GM19043 (cell line): ENCODE measurements at regions not wholly inside any gene's neighbourhood (a gene's known extent, or its start where the extent isn't known, plus 50 kb on each side); places are given as distances from the start of the nearest gene placed in this dataset.

Source experiments
- ATAC-seq: cut with Tn5 transposase; IDR thresholded peaks from one replicate; pipeline ENCODE4 v1.9.1; 2021; ENCODE audit warnings: low read depth; ENCODE audit not compliant: unreplicated experiment

DNA sequence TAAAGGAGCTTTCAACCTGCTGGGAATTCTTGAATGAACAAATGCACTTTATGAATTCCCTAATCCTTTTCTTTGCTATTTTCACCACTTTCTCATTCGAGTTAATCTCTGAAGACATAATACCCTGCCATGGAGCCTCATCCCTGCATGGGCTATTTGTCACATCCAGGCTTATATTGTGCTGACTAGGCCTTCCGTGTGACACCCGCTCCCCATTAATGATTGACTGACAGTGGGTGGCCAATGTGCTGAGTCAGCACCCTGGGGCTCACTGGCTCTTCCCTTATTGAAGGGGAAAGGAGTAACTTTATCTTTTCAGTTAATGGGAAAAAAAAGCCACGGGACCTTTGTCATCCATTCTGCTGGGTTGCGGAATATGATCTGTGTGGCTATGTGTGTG is 1024.8 kb upstream of the EEF2KMT start:
- no peak for ATAC-seq

GRCh38 chr16:6114691-6115090 is 1017.1 kb upstream of the EEF2KMT start:
- ATAC-seq = no peak

DNA sequence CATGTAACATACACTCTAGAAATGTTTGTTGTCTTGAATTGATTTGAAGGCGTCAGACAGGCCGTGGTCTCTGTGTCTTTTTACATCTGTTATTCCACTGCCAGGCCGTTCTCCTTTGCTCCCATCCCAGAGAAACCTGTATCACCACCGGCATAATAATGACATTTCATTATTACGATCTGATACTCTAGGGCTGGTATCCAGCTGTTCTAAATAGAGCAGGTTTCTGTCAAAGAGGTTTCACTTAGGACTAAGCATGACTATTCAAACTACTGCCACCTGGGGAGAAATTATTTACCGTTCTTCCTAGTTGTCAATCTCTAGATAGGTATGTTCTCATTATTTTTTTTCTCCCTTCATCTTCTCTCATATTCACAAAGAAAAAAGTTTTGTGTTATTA is 1016.2 kb upstream of the EEF2KMT start:
- no peak for ATAC-seq

DNA sequence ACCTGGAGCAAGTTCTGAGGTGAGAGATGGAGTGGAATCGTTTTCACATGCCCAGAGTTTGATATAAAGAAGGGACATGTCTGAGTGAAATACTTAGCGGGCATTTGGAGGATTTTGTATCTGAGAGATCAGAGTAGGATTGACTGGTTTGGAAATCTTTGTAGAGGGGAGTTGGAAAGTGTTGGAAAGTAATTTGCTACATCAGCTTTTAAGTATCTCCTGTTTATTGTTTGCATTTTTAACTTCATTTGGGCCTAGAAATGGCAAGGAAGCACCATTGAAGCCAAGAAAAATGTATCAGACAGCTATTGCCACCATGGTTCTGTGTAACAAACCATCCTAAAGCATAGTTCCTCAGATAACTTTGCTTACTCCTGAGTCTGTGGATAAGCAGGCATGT is 1015.1 kb upstream of the EEF2KMT start:
- ATAC-seq = no peak

- no peak for ATAC-seq
Measured at GRCh38 chr16:6111390-6111789, 1013.8 kb upstream of the EEF2KMT start.

- ATAC-seq = no peak
Measured at GRCh38 chr16:6110346-6110745, 1012.8 kb upstream of the EEF2KMT start.

GRCh38 chr16:6106061-6106460 is 1008.5 kb upstream of the EEF2KMT start:
- no peak for ATAC-seq

DNA sequence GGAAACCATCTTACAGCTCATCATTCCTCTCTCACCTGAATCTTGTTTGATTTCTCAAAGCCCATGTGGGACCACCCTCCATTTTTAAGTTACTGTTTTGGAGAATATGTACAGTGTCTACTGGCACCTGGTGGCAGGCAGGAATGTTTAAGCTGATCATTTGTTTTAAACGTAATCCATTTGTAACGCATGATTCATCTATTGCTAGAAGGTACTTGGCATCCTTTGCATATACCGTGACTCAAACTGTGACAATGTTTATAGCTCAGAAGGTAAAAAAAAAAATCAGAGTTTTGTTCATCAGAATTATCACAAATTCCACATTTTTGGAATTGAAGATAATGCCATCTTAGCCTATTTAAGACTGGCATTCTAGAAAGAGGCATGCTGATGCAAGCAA is 1007.5 kb upstream of the EEF2KMT start:
- ATAC-seq = no peak

DNA sequence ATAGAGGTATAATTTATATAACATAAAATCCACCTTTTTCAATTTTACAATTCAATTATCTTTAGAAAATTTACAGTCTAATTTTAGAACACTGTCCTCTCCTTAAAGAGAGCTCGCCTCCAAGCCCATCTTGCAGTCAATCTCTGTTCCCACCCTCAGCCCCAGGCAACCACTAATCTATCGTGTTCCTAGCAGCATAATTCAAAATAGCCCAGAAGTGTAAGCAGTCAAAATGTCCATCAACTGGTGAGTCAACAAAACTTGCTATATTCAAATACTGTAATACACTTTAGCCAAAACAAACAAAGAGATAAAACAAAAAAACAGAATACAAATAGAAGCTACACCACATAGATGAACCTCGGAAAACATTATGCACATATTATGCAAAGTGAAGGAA is 1006.8 kb upstream of the EEF2KMT start:
- no peak for ATAC-seq

DNA sequence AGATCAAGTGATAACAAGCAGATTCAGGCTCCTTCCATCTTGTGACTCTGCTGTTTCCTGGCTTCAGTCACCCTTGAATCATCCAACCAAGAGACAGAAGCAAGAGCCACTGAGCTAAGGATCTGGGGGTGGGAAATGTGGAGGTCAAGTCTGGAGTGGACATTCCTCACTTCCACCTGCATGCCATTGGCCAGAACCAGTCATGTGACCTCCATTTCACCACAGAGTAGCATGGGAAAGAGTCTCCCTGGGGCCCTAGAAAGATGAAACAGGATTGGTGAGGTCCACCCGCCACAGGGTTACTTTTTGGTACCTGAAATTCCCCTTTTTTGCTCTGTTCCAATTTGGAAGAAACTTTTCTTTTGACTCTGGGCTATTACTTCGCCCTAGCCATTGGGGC is 1006.0 kb upstream of the EEF2KMT start:
- ATAC-seq = no peak

GRCh38 chr16:6099102-6099501 is 1001.5 kb upstream of the EEF2KMT start:
- ATAC-seq = no peak

DNA sequence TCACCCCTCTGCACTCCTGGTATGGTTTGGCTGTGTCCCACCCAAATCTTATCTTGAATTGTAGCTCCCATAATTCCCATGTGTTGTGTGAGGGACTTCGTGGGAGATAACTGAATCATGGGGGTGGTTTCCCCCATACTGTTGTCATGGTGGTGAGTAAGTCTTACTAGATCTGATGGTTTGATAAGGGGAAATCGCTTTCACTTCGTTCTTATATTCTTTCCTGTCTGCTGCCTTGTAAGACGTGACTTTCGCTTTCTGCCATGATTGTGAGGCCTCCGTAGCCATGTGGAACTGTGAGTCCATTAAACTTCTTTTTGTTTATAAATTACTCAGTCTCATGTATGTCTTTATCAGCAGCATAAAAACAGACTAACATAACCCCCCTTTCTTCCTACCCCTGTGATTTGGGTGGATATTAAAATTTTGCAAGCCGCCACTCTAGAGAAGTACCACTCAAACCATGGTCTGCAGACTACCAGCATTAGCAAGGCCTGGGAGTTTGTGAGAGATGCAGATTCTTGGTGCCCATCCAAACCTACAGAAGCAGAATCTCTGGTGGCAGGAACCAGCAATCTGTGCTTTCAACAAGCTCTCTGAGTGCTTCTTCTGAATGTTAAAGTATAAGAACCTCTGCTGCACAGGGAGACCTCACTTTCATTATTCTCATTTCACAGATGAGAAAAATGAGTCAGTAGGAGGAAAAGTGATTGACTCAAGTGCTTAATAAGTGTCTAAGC is 999.5 kb upstream of the EEF2KMT start:
- no peak for ATAC-seq

DNA sequence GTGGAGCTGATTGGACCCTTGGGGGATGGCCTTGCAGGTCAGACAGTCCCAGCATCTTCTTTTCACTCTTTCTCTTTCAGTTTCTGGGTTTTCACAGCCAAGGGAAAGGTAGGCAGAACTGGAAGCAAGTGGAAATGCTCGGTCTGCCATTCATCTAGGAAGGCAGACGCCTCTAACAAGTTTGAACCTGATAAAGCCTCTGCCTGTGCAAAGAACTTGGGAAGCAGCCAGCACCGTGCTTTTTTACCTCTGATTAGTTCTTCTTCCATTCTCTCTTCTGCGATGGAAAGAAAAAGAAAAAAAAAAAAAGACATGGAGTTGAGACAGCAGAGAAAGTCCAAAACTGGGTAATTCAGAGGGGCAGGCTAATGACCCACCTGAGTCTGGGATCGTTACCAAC is 997.8 kb upstream of the EEF2KMT start:
- no peak for ATAC-seq

GRCh38 chr16:6091021-6091420 is 993.4 kb upstream of the EEF2KMT start:
- ATAC-seq = no peak

GRCh38 chr16:6081320-6081976 is 983.9 kb upstream of the EEF2KMT start:
- no peak for ATAC-seq

DNA sequence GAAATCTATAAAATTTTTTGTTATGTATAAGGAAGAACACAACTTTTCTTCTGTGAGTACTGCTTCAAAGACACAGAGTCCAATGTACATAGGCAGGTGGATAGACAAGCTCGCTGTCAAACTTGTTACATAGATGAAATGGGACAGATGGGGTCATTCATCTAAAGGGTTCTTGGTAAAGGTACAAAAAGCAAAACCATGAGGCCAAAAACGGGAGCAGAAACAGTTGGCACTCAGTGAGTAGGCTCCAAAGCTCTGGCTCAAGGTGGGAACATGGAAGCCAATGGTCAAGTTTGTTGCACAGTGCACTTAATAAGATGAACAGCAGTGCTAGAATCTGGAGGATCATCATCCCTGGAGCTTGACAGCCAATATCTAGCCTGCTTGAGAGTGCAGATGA is 979.0 kb upstream of the EEF2KMT start:
- no peak for ATAC-seq

GRCh38 chr16:6068063-6068462 is 970.5 kb upstream of the EEF2KMT start:
- ATAC-seq = no peak

GRCh38 chr16:6066652-6067051 is 969.1 kb upstream of the EEF2KMT start:
- no peak for ATAC-seq

- no peak for ATAC-seq
Measured at GRCh38 chr16:6063526-6063925, 965.9 kb upstream of the EEF2KMT start.

DNA sequence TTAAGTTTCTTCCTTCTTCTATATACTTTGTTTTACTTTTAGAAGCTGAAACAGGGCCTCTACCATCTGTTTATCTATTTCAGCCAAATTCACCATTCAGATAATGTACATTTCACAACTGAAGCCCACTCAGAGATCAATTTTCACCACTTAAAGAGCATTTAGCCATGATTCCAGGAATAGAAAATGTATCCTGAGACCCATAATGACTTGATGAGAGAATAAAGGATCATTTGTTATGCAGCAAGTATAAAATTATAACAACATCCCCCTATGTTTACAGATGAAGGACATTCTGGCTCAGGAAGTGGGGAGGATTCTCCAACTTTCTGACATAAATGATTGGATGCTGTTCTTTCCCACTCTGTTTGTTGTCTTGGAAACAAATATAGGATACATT is 962.1 kb upstream of the EEF2KMT start:
- no peak for ATAC-seq

DNA sequence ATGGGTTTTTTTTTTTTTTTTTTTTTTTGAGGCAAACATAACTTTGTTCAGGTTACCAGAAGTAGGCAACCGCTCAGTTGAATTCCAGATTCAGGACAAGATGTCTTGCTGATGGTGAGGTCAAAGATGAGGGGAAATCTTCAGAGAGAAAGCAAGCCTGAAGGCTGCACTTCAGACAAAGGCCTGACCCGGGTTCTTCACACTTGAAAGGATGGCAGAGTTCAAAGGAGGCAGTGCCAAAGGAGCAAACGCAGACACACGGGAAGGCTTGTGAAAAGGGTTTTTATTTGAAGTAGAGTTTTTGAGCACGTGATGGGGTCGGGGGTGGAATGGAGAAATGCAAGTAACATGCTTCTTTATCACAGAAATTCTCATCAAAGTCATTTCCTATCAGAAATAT is 960.2 kb upstream of the EEF2KMT start:
- no peak for ATAC-seq

DNA sequence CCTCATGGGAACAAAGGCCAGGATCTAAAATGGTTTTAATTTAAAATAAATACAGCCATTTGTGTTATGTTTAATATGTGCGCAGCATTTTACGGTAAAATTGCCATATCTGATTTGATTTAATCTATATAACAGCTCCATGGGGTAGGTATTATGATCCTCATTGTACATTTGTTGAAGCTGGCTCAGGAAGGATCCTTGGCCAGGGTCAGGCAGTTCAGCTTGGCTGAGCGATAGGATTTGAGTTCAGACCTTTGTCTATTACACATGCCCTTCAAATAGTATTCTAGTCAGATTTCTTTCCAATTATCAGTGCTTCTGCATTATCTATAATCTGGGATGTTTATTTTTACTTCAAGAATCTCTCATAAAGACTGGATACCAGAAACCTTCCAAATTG is 950.4 kb upstream of the EEF2KMT start:
- no peak for ATAC-seq
